K562 (cell line): ENCODE measurements at regions not wholly inside any gene's neighbourhood (a gene's known extent, or its start where the extent isn't known, plus 50 kb on each side); places are given as distances from the start of the nearest gene placed in this dataset.

Source experiments
- ATAC-seq: fragments of 200-7000 bp; cut with Tn5 transposase; 3 replicates; pipeline ENCODE4 v1.9.1; 2020; ENCODE audit warnings: moderate library complexity
- BruUV-seq: library from RNA; stranded (reverse); fragments of 400-500 nt; replicated peaks from 2 replicates; lab custom pipeline; 2021; lab: Mats Ljungman, UMichigan
- CTCF ChIA-PET: fragments of 300-600 bp; formaldehyde crosslinking; extraction: SDS; loops from one replicate; lab custom pipeline; 2021; ENCODE audit warnings: low intra/inter-chr PET ratio; lab: Yijun Ruan, JAX
- POLR2A ChIA-PET: fragments of 300-600, 350-650 bp; sonication (Branson Sonifier 250); formaldehyde crosslinking; extraction: SDS; loops from one replicate; lab custom pipeline; 2021; ENCODE audit warnings: antibody characterized with exemption, inconsistent platforms; lab: Yijun Ruan, JAX
- DNase-seq, 4 experiments: peaks; one replicate each; pipeline versions ENCODE4 v3.0.0 to v3.0.0-alpha.2; 2011 to 2018; ENCODE audit warnings: low spot score in 3 of 4, mixed read lengths in 3 of 4; ENCODE audit errors: extremely low read depth in 1 of 4
- FAIRE-seq: peaks from 2 replicates; lab custom pipeline; 2011; peaks lifted over from hg19 to GRCh38; lab: Jason Lieb, UNC
- H2AFZ ChIP-seq: 2 replicates; pipeline ENCODE4 v1.6.0; 2011; ENCODE audit warnings: low read depth, low read length, control low read depth, inconsistent platforms
- H3K27ac ChIP-seq: fragments of 200-600 bp; 3 replicates; pipeline ENCODE4 v1.8.0; 2011; ENCODE audit warnings: low read depth, mild to moderate bottlenecking, control low read depth, inconsistent platforms, low read length, moderate library complexity, mixed read lengths; ENCODE audit errors: extremely low read depth
- H3K27me3 ChIP-seq, 2 experiments: fragments of 300-600 bp in 1 of 2; 2 replicates in 1 of 2; 3 replicates in 1 of 2; pipeline versions ENCODE4 v1.6.0 to v1.8.0; 2011; ENCODE audit warnings: inconsistent platforms in 2 of 2, low read length in 2 of 2, mild to moderate bottlenecking in 1 of 2, mixed read lengths in 1 of 2, moderate library complexity in 1 of 2; ENCODE audit not compliant: control insufficient read depth in 2 of 2, insufficient read depth in 2 of 2
- H3K36me3 ChIP-seq: fragments of 300-600 bp; 3 replicates; pipeline ENCODE4 v1.8.0; 2011; ENCODE audit warnings: mild to moderate bottlenecking, low read length, inconsistent platforms; ENCODE audit not compliant: control insufficient read depth, insufficient read depth
- H3K4me1 ChIP-seq, 2 experiments: fragments of 200-600 bp in 1 of 2; replicated peaks in 1 of 2; 2 replicates in 1 of 2; 3 replicates in 1 of 2; pipeline versions ENCODE4 v1.5.1 to v1.8.0; 2011; ENCODE audit warnings: inconsistent platforms in 2 of 2, low read length in 2 of 2, mild to moderate bottlenecking in 1 of 2, mixed read lengths in 1 of 2, moderate library complexity in 1 of 2; ENCODE audit not compliant: control insufficient read depth in 2 of 2, insufficient read depth in 2 of 2
- H3K4me2 ChIP-seq: 2 replicates; pipeline ENCODE4 v1.6.1; 2011; ENCODE audit warnings: low read length, control low read depth, inconsistent platforms, mixed read lengths; ENCODE audit not compliant: insufficient read depth
- H3K4me3 ChIP-seq: fragments of 200-600 bp; sonication (generic), shearing (Covaris generic); 2 replicates; pipeline ENCODE4 v1.5.1; 2016; ENCODE audit warnings: control low read depth, inconsistent platforms
- H3K79me2 ChIP-seq: fragments of 200-600 bp; 3 replicates; pipeline ENCODE4 v1.8.0; 2011; ENCODE audit warnings: low read length, inconsistent platforms; ENCODE audit not compliant: control insufficient read depth, insufficient read depth
- H3K9ac ChIP-seq, 2 experiments: 2 replicates each; pipeline versions ENCODE4 v1.6.0 to v1.6.1; 2011; ENCODE audit warnings: low read depth in 2 of 2, low read length in 2 of 2, control low read depth in 1 of 2, inconsistent platforms in 1 of 2, mild to moderate bottlenecking in 1 of 2, mixed read lengths in 1 of 2; ENCODE audit not compliant: insufficient read depth in 1 of 2
- H3K9me1 ChIP-seq: one replicate; pipeline ENCODE4 v1.6.0; 2011; ENCODE audit warnings: inconsistent platforms, mild to moderate bottlenecking, low read length, moderate library complexity; ENCODE audit not compliant: control insufficient read depth, insufficient read depth
- H3K9me3 ChIP-seq: replicated peaks from 2 replicates; pipeline ENCODE4 v1.5.1; 2011; ENCODE audit warnings: low read depth, low read length, inconsistent platforms; ENCODE audit not compliant: control insufficient read depth, insufficient read depth
- H4K20me1 ChIP-seq: replicated peaks from 2 replicates; pipeline ENCODE4 v1.6.1; 2011; ENCODE audit warnings: low read length, inconsistent platforms, mixed read lengths; ENCODE audit not compliant: control insufficient read depth, insufficient read depth
- DNMT1 ChIP-seq: fragments of 450-650 bp; IDR thresholded peaks from 2 replicates; pipeline ENCODE4 v1.6.1; 2016; ENCODE audit warnings: antibody characterized with exemption, mild to moderate bottlenecking
- EP400 ChIP-seq: fragments of 450-650 bp; IDR thresholded peaks from 2 replicates; pipeline ENCODE4 v1.6.1; 2017; ENCODE audit warnings: antibody characterized with exemption, mild to moderate bottlenecking, moderate library complexity
- FOXJ2 ChIP-seq: fragments of 200-800 bp; sonication (Bioruptor generic); IDR thresholded peaks from 2 replicates; pipeline ENCODE4 v1.6.1; 2016; ENCODE audit warnings: missing genetic modification characterization, missing compliant biosample characterization
- MAZ ChIP-seq, 2 experiments: fragments of 450-650 bp in 1 of 2; sonication (generic) in 1 of 2; formaldehyde crosslinking; IDR thresholded peaks in 1 of 2; conservative IDR thresholded peaks in 1 of 2; 2 replicates each; pipeline versions ENCODE4 v1.4.0 to v1.5.0; 2020; ENCODE audit warnings: mild to moderate bottlenecking in 1 of 2, missing genetic modification reagents in 1 of 2
- WGBS: fragments of 100-300 bp; shearing (Covaris generic); methylation state at CpG from one replicate; pipeline ENCODE4 v1.1.6; 2016; ENCODE audit warnings: low coverage, mixed read lengths; ENCODE audit not compliant: insufficient coverage; ENCODE audit errors: missing lambda C conversion rate; 5-methylcytosine and 5-hydroxymethylcytosine counted together
- in situ Hi-C: fragments of 300-500 bp; cut with MboI; formaldehyde crosslinking; loops from 4 replicates; pipeline ENCODE4 v1.15.0; 2018; ENCODE audit warnings: inconsistent platforms, mixed read lengths
- intact Hi-C: fragments of 100-400 bp; cut with micrococcal nuclease; formaldehyde crosslinking; loops from 2 replicates; pipeline ENCODE4 v1.14.2; 2022
- TF ChIP-seq, protein P1 (sequence below): fragments of 250-450 bp; sonication (Bioruptor Pico); IDR thresholded peaks from 2 replicates; pipeline ENCODE4 v1.9.0; 2021; ENCODE audit warnings: mild to moderate bottlenecking
- TF ChIP-seq, protein P2 (sequence below): IDR thresholded peaks from 2 replicates; pipeline ENCODE4 v1.6.1; 2016; ENCODE audit warnings: missing genetic modification characterization, missing compliant biosample characterization
- TF ChIP-seq, protein P3 (sequence below): sonication (generic); formaldehyde crosslinking; IDR thresholded peaks from 2 replicates; pipeline ENCODE4 v1.8.0; 2022; ENCODE audit warnings: mild to moderate bottlenecking, missing genetic modification reagents

DNA sequence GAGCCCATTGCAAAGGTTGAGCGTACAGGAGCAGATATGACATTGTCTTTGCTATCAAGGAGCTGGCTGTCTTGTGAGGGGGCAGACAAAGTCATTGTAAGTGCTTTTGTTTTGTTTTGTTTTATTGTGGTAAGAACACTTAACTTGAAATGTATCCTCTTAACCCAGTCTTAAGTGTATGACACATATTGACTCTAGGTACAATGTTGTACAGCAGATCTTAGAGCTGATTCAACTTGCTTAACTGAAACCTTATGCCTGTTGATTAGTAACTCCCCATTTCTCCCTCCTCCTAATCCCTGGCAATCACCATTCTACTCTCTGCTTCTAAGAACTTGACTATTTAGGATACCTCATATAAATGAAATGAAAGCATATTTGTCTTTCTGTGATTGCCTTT lies 429.0 kb downstream of the BMP2 start:
- intact Hi-C loops = no loop called here
- in situ Hi-C loops = no loop called here
- Histone ChIP-seq H3K36me3 (no peaks in the 10 kb centered on the region), H3K9ac (no peak overlapping the region), H3K4me3 (no peak overlapping the region), H3K9me3 (no peaks in the 10 kb centered on the region), H3K9me1 (no peaks in the 10 kb centered on the region), H2AFZ (no peak overlapping the region), H3K4me1 (no peaks in the 10 kb centered on the region), H3K79me2 (no peaks in the 10 kb centered on the region), H3K4me2 (no peak overlapping the region), H3K27me3 (no peaks in the 10 kb centered on the region), H3K27ac (no peak overlapping the region), H4K20me1 (no peaks in the 10 kb centered on the region)
- ChIA-PET POLR2A (no interaction called here), CTCF (no interaction called here)
- ATAC-seq = no peak
- DNase-seq = no peak
- no peak for FAIRE-seq
- 0% methylated on average over 1 of the region's 1 CpG for WGBS
- no TSS peak for BruUV-seq
- TF ChIP-seq EP400 (no peak), MAZ (CRISPR knock-in tag; conservative IDR thresholded peaks at IDR 0.05 in 1 of 2, IDR thresholded peaks at IDR 0.05 in 1 of 2) (no peak), DNMT1 (no peak), FOXJ2 (no peak)
- TF ChIP-seq, protein P1, sequence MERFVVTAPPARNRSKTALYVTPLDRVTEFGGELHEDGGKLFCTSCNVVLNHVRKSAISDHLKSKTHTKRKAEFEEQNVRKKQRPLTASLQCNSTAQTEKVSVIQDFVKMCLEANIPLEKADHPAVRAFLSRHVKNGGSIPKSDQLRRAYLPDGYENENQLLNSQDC (CRISPR knock-in tag) = no peak
- TF ChIP-seq, protein P2, sequence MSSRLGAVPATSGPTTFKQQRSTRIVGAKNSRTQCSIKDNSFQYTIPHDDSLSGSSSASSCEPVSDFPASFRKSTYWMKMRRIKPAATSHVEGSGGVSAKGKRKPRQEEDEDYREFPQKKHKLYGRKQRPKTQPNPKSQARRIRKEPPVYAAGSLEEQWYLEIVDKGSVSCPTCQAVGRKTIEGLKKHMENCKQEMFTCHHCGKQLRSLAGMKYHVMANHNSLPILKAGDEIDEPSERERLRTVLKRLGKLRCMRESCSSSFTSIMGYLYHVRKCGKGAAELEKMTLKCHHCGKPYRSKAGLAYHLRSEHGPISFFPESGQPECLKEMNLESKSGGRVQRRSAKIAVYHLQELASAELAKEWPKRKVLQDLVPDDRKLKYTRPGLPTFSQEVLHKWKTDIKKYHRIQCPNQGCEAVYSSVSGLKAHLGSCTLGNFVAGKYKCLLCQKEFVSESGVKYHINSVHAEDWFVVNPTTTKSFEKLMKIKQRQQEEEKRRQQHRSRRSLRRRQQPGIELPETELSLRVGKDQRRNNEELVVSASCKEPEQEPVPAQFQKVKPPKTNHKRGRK (tag) = no peak
- TF ChIP-seq, protein P3, sequence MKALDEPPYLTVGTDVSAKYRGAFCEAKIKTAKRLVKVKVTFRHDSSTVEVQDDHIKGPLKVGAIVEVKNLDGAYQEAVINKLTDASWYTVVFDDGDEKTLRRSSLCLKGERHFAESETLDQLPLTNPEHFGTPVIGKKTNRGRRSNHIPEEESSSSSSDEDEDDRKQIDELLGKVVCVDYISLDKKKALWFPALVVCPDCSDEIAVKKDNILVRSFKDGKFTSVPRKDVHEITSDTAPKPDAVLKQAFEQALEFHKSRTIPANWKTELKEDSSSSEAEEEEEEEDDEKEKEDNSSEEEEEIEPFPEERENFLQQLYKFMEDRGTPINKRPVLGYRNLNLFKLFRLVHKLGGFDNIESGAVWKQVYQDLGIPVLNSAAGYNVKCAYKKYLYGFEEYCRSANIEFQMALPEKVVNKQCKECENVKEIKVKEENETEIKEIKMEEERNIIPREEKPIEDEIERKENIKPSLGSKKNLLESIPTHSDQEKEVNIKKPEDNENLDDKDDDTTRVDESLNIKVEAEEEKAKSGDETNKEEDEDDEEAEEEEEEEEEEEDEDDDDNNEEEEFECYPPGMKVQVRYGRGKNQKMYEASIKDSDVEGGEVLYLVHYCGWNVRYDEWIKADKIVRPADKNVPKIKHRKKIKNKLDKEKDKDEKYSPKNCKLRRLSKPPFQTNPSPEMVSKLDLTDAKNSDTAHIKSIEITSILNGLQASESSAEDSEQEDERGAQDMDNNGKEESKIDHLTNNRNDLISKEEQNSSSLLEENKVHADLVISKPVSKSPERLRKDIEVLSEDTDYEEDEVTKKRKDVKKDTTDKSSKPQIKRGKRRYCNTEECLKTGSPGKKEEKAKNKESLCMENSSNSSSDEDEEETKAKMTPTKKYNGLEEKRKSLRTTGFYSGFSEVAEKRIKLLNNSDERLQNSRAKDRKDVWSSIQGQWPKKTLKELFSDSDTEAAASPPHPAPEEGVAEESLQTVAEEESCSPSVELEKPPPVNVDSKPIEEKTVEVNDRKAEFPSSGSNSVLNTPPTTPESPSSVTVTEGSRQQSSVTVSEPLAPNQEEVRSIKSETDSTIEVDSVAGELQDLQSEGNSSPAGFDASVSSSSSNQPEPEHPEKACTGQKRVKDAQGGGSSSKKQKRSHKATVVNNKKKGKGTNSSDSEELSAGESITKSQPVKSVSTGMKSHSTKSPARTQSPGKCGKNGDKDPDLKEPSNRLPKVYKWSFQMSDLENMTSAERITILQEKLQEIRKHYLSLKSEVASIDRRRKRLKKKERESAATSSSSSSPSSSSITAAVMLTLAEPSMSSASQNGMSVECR = no peak
